LNCAP (cell line): ENCODE measurements at regions not wholly inside any gene's neighbourhood (a gene's known extent, or its start where the extent isn't known, plus 50 kb on each side); places are given as distances from the start of the nearest gene placed in this dataset.

Experiments used
- TF ChIP-seq, protein P1 (sequence below): fragments of 450-650 bp; IDR thresholded peaks from 2 replicates; pipeline ENCODE4 v1.5.1; 2017; ENCODE audit warnings: mild to moderate bottlenecking

DNA sequence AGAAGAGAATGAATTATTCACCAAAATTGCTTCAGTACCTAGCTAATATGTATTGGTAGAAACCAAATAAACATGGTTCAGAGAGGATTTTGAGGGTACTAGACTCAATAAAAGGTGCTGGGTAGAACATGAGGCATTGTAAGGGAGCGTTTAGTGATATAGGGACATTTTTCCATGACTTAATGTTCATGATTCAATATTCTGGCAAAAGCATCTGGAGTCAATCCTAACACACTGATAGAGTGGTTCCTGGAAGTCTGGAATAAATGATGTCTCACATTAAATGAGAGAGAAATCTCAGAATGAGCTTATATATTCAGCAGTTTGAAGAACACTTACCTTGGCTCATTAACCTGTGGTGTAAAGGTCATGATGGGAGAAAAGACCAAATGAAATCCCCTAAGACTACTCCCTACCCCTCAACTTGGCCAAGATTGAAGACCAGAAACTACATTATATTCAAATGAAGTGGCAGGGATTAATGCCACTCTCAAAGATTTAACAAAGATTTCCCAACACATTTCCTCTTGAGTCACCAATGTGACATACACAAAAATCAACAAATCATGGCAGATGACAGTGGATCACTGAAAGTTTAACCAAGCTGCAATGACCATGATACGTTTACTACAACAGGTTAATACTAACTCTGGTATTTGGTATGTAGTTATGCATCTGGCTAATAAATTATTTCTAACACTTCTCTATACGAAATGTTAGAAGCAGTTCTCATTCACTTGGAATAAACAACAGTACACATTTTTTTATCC lies 309.5 kb downstream of the SATB2 start:
- TF ChIP-seq, protein P1, sequence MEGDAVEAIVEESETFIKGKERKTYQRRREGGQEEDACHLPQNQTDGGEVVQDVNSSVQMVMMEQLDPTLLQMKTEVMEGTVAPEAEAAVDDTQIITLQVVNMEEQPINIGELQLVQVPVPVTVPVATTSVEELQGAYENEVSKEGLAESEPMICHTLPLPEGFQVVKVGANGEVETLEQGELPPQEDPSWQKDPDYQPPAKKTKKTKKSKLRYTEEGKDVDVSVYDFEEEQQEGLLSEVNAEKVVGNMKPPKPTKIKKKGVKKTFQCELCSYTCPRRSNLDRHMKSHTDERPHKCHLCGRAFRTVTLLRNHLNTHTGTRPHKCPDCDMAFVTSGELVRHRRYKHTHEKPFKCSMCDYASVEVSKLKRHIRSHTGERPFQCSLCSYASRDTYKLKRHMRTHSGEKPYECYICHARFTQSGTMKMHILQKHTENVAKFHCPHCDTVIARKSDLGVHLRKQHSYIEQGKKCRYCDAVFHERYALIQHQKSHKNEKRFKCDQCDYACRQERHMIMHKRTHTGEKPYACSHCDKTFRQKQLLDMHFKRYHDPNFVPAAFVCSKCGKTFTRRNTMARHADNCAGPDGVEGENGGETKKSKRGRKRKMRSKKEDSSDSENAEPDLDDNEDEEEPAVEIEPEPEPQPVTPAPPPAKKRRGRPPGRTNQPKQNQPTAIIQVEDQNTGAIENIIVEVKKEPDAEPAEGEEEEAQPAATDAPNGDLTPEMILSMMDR = no peak

DNA sequence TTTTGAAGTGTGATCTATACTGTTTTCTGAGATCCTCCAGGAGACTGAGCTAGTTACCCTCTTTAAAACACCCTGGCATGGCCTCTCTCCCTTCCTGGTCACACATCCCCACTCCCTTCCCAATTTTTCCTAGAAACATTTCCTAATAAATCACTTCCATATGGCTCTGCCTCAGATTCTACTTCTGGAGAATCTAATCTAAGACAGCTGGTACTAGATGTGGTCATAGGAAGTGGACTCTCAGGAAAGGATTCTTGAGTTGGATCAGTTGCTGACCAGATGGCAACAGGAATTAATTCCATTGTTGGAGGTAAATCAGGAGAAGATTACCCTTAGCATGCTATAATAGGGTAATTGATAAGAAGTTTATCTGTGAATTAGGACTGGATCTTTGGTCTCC lies 310.5 kb downstream of the SATB2 start:
- TF ChIP-seq, protein P1 = no peak

DNA sequence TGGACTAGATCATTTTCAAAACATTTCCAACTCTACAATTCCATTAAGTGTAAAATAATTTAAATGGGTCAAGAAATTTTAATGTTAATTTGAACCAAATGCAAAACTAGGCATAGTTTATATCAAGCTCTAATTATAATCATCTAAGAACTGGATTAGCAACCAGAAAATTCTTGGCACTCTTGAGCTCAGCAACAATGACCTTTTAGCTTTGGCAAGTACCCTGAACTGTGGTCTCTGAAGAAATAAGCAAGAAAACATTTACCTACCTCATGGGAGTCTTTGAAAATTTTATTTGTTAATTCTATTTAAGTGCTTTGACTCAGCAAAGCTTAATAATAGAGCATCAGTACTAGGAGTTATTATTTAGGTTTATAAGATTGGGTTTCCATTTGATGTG lies 313.2 kb downstream of the SATB2 start:
- TF ChIP-seq, protein P1 = no peak

DNA sequence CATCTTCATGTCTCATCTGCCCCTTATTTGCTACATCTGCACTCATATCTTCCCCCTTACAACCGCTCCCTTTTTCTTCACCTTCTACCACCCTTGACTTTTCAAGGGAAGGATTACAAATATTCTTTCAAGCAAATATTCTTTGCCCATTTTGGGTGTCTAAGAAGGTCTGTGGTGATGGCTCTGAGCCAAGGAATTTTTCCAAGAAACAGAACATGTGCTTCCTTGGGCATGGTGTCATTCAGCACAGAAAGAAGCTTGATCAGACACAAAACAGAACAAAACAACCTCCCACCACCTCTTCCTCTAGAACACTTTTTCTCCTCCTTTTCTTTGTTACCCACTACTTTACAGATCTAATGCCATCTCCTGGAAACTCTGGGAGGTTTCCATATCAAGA lies 313.7 kb downstream of the SATB2 start:
- TF ChIP-seq, protein P1 = no peak

DNA sequence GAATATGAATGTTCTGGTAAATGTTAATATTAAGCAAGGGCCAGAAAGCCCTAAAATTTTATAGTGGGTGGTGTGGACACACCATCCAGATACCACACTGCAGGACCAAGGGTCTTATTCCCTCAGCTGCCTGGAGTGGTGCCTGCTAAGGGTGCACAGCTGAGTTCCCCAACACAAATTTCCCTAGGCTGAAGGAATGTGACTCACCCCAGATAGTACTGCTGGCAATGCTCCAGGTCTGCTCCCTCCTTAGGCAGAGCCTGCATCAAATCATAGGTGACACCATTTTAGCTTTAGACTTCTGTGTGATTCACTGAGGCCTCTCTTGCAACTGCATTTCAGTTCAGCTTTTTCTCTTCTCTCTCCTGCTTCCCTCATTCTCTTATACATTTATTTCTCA lies 321.1 kb downstream of the SATB2 start:
- TF ChIP-seq, protein P1 = no peak

DNA sequence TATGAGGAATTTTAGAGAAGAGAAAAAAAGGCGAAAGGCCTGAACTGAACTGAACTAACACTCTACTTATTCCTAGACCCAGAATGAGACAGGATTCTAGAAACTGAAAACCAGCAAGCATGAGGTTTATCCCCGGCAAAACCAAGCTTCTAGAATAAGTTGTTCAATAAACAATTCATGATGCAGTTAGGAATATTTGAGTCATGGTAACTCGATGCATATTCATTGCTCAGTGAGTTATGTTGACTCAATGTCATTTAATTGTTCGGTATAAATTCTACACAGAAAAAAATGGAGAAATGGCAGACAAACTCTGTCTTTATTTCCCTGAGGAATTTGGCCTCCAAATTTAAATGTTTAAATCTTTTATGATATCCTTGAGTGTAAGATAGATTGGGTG lies 321.5 kb downstream of the SATB2 start:
- TF ChIP-seq, protein P1 = no peak

DNA sequence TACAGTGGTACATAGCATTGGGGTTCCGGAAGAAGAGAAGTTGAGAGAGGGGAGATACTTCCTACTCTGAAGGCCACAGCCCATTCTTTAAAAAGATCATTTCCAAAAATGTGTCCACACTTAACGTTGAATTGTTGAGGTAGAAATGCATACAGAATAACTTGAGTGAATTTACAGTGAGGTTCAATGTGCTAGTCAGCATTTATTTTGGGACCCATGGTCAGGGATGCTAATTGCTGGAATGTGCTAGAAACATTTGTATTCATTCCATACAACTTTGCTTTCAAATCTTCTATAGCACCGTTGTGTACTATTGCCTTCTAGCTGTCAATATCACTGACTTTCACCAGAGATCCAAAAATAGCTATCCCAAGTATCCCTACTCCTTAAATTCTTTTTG lies 325.9 kb downstream of the SATB2 start:
- TF ChIP-seq, protein P1 = no peak

DNA sequence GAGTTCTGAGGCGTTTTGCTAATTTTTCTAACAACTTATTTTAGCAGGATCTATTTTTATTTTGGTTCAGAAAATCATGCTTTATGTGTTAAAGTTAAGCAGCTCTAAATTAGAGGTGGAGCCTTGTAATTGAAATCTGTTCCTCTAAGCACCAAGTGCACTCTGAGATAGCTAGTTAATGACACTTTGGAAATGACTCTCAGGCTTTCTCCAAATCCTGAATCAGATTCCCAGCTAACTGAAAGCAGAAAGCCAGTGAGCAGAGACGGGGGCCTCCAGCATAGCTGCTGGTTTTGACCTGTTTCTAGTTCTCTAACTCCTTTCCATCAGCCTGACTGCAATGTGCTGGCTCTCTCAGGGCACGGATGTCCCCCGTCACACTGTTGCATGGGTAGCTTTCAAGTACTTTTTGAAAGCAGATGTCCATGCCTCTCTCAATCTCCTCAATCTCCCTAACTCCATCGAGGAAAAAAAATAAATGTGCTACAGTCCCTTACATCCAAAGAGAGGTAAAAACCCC lies 326.5 kb downstream of the SATB2 start:
- TF ChIP-seq, protein P1 = no peak
